Trophoblast cell (in vitro differentiated cells and primary cell): ENCODE measurements at regions not wholly inside any gene's neighbourhood (a gene's known extent, or its start where the extent isn't known, plus 50 kb on each side); places are given as distances from the start of the nearest gene placed in this dataset.
A peak's percentile ranks its signal among the peaks of the same experiment; 100 is the strongest.

Source experiments
- DNase-seq, 2 donors: peaks; one replicate each; pipeline ENCODE4 v3.0.0-alpha.2; 2016
- H2AFZ ChIP-seq: 2 replicates; pipeline ENCODE4 v1.6.1; 2013; ENCODE audit warnings: low read length, moderate library complexity, mild to moderate bottlenecking; ENCODE audit not compliant: insufficient read depth, poor library complexity
- H2AK5ac ChIP-seq: 2 replicates; pipeline ENCODE4 v1.6.1; 2013; ENCODE audit warnings: mild to moderate bottlenecking, low read length
- H2BK120ac ChIP-seq: 2 replicates; pipeline ENCODE4 v1.6.1; 2013; ENCODE audit warnings: low read length, mild to moderate bottlenecking, moderate library complexity; ENCODE audit not compliant: insufficient read depth, poor library complexity
- H2BK12ac ChIP-seq: 2 replicates; pipeline ENCODE4 v1.6.1; 2013; ENCODE audit warnings: mild to moderate bottlenecking, low read length, moderate library complexity
- H2BK5ac ChIP-seq: 2 replicates; pipeline ENCODE4 v1.6.1; 2013; ENCODE audit warnings: low read length, low read depth, moderate library complexity, mild to moderate bottlenecking; ENCODE audit not compliant: poor library complexity
- H3K14ac ChIP-seq: 2 replicates; pipeline ENCODE4 v1.6.1; 2013; ENCODE audit warnings: mild to moderate bottlenecking, low read length
- H3K18ac ChIP-seq: 2 replicates; pipeline ENCODE4 v1.6.1; 2013; ENCODE audit warnings: mild to moderate bottlenecking, low read length
- H3K23ac ChIP-seq: 2 replicates; pipeline ENCODE4 v1.6.1; 2013; ENCODE audit warnings: low read length
- H3K27ac ChIP-seq: 2 replicates; pipeline ENCODE4 v1.5.1; 2013; ENCODE audit warnings: low read depth, mild to moderate bottlenecking, inconsistent platforms, low read length, moderate library complexity
- H3K27me3 ChIP-seq: 2 replicates; pipeline ENCODE4 v1.6.1; 2013; ENCODE audit warnings: inconsistent platforms, mild to moderate bottlenecking, low read length, moderate library complexity; ENCODE audit not compliant: insufficient read depth
- H3K36me3 ChIP-seq, 2 experiments: 1 replicate in 1 of 2; 2 replicates in 1 of 2; pipeline ENCODE4 v1.6.1; 2013; ENCODE audit warnings: low read length in 2 of 2, mild to moderate bottlenecking in 2 of 2, moderate library complexity in 1 of 2; ENCODE audit not compliant: insufficient read depth in 2 of 2, control insufficient read depth in 1 of 2
- H3K4ac ChIP-seq: 2 replicates; pipeline ENCODE4 v1.6.1; 2013; ENCODE audit warnings: low read depth, mild to moderate bottlenecking, low read length, moderate library complexity
- H3K4me1 ChIP-seq, 2 experiments: 1 replicate in 1 of 2; 2 replicates in 1 of 2; pipeline ENCODE4 v1.6.1; 2013; ENCODE audit warnings: low read length in 2 of 2, mild to moderate bottlenecking in 2 of 2, moderate library complexity in 1 of 2; ENCODE audit not compliant: insufficient read depth in 2 of 2, control insufficient read depth in 1 of 2
- H3K4me2 ChIP-seq: 2 replicates; pipeline ENCODE4 v1.6.1; 2013; ENCODE audit warnings: inconsistent platforms, mild to moderate bottlenecking, low read length, moderate library complexity
- H3K4me3 ChIP-seq: 2 replicates; pipeline ENCODE4 v1.5.1; 2013; ENCODE audit warnings: mild to moderate bottlenecking, low read depth, low read length, inconsistent platforms
- H3K79me1 ChIP-seq: one replicate; pipeline ENCODE4 v1.6.1; 2013; ENCODE audit warnings: low read length
- H3K79me2 ChIP-seq: 2 replicates; pipeline ENCODE4 v1.6.1; 2013; ENCODE audit warnings: low read length, mild to moderate bottlenecking; ENCODE audit not compliant: control insufficient read depth, insufficient read depth, poor library complexity
- H3K9ac ChIP-seq: 2 replicates; pipeline ENCODE4 v1.6.1; 2013; ENCODE audit warnings: mild to moderate bottlenecking, low read length
- H3K9me3 ChIP-seq: 2 replicates; pipeline ENCODE4 v1.6.1; 2013; ENCODE audit warnings: low read depth, mild to moderate bottlenecking, control low read depth, inconsistent platforms, low read length; ENCODE audit not compliant: insufficient read depth
- H4K12ac ChIP-seq: 2 replicates; pipeline ENCODE4 v1.6.1; 2013; ENCODE audit warnings: low read depth, mild to moderate bottlenecking, low read length, moderate library complexity
- H4K8ac ChIP-seq: 2 replicates; pipeline ENCODE4 v1.6.1; 2013; ENCODE audit warnings: low read depth, mild to moderate bottlenecking, low read length, moderate library complexity
- H4K91ac ChIP-seq: one replicate; pipeline ENCODE4 v1.6.1; 2013; ENCODE audit warnings: low read depth, mild to moderate bottlenecking, low read length, moderate library complexity
- WGBS: extraction: QIAGEN DNeasy Blood & Tissue Kit; methylation state at CpG from one replicate; pipeline ENCODE4 v1.1.7; 2013; ENCODE audit warnings: missing lambda C conversion rate; ENCODE audit not compliant: insufficient read length, insufficient coverage; ENCODE audit errors: extremely low coverage; 5-methylcytosine and 5-hydroxymethylcytosine counted together

- Histone ChIP-seq H3K23ac (no peak overlapping the region), H2AFZ (no peak overlapping the region), H2AK5ac (no peak overlapping the region), H2BK120ac (no peak overlapping the region), H3K4ac (no peak overlapping the region), H3K14ac (no peak overlapping the region), H4K12ac (no peak overlapping the region), H3K79me2 (no peaks in the 10 kb centered on the region), H3K4me1 (no peaks in the 10 kb centered on the region), H3K9ac (no peak overlapping the region), H3K18ac (no peak overlapping the region), H2BK5ac (no peak overlapping the region), H3K9me3 (peaks cover 1% of the 10 kb centered on the region), H3K27me3 (no peaks in the 10 kb centered on the region), H4K8ac (no peak overlapping the region), H3K79me1 (no peaks in the 10 kb centered on the region), H3K4me3 (no peak overlapping the region), H3K36me3 (no peaks in the 10 kb centered on the region), H2BK12ac (no peak overlapping the region), H3K4me2 (no peak overlapping the region), H3K27ac (no peak overlapping the region), H4K91ac (no peak overlapping the region)
- WGBS: no CpG with 5 or more reads among the region's 1 CpG
- no peak for DNase-seq
Measured at GRCh38 chr5:60404171-60404570, 295.8 kb downstream of the DEPDC1B start.

- H2BK120ac ChIP-seq: no peak overlapping the region
- no peak overlapping the region for H4K8ac ChIP-seq
- WGBS: no CpG with 5 or more reads among the region's 1 CpG
- no peak overlapping the region for H3K4ac ChIP-seq
- H3K23ac ChIP-seq: no peak overlapping the region
- H3K9ac ChIP-seq: no peak overlapping the region
- peaks cover 1% of the 10 kb centered on the region for H3K9me3 ChIP-seq
- H2BK5ac ChIP-seq: no peak overlapping the region
- H3K36me3 ChIP-seq: no peaks in the 10 kb centered on the region
- no peak overlapping the region for H2BK12ac ChIP-seq
- no peak overlapping the region for H3K4me3 ChIP-seq
- no peak overlapping the region for H4K91ac ChIP-seq
- H3K79me2 ChIP-seq: no peaks in the 10 kb centered on the region
- H3K14ac ChIP-seq: no peak overlapping the region
- no peak overlapping the region for H3K27ac ChIP-seq
- H2AK5ac ChIP-seq: no peak overlapping the region
- no peaks in the 10 kb centered on the region for H3K27me3 ChIP-seq
- H3K4me2 ChIP-seq: no peak overlapping the region
- no peak overlapping the region for H2AFZ ChIP-seq
- no peak overlapping the region for H3K18ac ChIP-seq
- no peaks in the 10 kb centered on the region for H3K4me1 ChIP-seq
- H4K12ac ChIP-seq: no peak overlapping the region
- no peaks in the 10 kb centered on the region for H3K79me1 ChIP-seq
- DNase-seq: peak in 1 of 2 donors; percentile 33
Measured at GRCh38 chr5:60403343-60404006, 296.5 kb downstream of the DEPDC1B start.

GRCh38 chr5:60402161-60402785 is 297.7 kb downstream of the DEPDC1B start:
- WGBS: no CpG with 5 or more reads among the region's 8 CpGs
- Histone ChIP-seq H3K27me3 (no peaks in the 10 kb centered on the region), H3K27ac (no peak overlapping the region), H2BK120ac (no peak overlapping the region), H3K9ac (no peak overlapping the region), H4K12ac (no peak overlapping the region), H3K79me1 (no peaks in the 10 kb centered on the region), H3K36me3 (no peaks in the 10 kb centered on the region), H2AFZ (no peak overlapping the region), H3K9me3 (peaks cover 1% of the 10 kb centered on the region), H2BK5ac (no peak overlapping the region), H2AK5ac (no peak overlapping the region), H4K91ac (no peak overlapping the region), H3K14ac (no peak overlapping the region), H2BK12ac (no peak overlapping the region), H3K79me2 (no peaks in the 10 kb centered on the region), H3K4ac (no peak overlapping the region), H4K8ac (no peak overlapping the region), H3K23ac (peak overlapping the region; percentile 24), H3K4me1 (no peaks in the 10 kb centered on the region), H3K4me3 (no peak overlapping the region), H3K4me2 (no peak overlapping the region), H3K18ac (no peak overlapping the region)
- DNase-seq: peak; percentile 52 to 60

GRCh38 chr5:60401526-60401925 is 298.4 kb downstream of the DEPDC1B start:
- no CpG with 5 or more reads among the region's 7 CpGs for WGBS
- no peak for DNase-seq

More at GRCh38 chr5:60401526-60401925, 298.4 kb downstream of the DEPDC1B start:
- Histone ChIP-seq H3K27ac (no peak overlapping the region), H3K27me3 (no peaks in the 10 kb centered on the region), H3K36me3 (no peaks in the 10 kb centered on the region), H3K9me3 (peaks cover 1% of the 10 kb centered on the region), H3K4me1 (no peaks in the 10 kb centered on the region), H2BK120ac (no peak overlapping the region), H2BK12ac (no peak overlapping the region), H3K4me2 (no peak overlapping the region), H3K9ac (no peak overlapping the region), H4K8ac (no peak overlapping the region), H2BK5ac (no peak overlapping the region), H4K91ac (no peak overlapping the region), H3K23ac (no peak overlapping the region), H3K18ac (no peak overlapping the region), H3K79me1 (no peaks in the 10 kb centered on the region), H3K4me3 (no peak overlapping the region), H3K14ac (no peak overlapping the region), H3K4ac (no peak overlapping the region), H2AFZ (no peak overlapping the region), H3K79me2 (no peaks in the 10 kb centered on the region), H4K12ac (no peak overlapping the region), H2AK5ac (no peak overlapping the region)
